HEK293T (cell line): ENCODE measurements at regions not wholly inside any gene's neighbourhood (a gene's known extent, or its start where the extent isn't known, plus 50 kb on each side); places are given as distances from the start of the nearest gene placed in this dataset.

Experiments used
- BHLHE40 ChIP-seq: fragments of 450-650 bp; IDR thresholded peaks from 2 replicates; pipeline ENCODE4 v1.6.1; 2016; ENCODE audit warnings: mild to moderate bottlenecking, moderate library complexity, borderline replicate concordance
- ELF4 ChIP-seq: fragments of 450-650 bp; IDR thresholded peaks from 2 replicates; pipeline ENCODE4 v1.6.1; 2017; ENCODE audit warnings: antibody characterized with exemption
- FOXK2 ChIP-seq: fragments of 450-650 bp; IDR thresholded peaks from 2 replicates; pipeline ENCODE4 v1.6.1; 2016; ENCODE audit warnings: mild to moderate bottlenecking
- FOXM1 ChIP-seq: fragments of 450-650 bp; IDR thresholded peaks from 2 replicates; pipeline ENCODE4 v1.6.1; 2017; ENCODE audit warnings: mild to moderate bottlenecking, borderline replicate concordance
- HDGF ChIP-seq: fragments of 450-650 bp; IDR thresholded peaks from 2 replicates; pipeline ENCODE4 v1.6.1; 2017; ENCODE audit warnings: antibody characterized with exemption, borderline replicate concordance
- L3MBTL2 ChIP-seq: fragments of 450-650 bp; conservative IDR thresholded peaks from 2 replicates; pipeline ENCODE4 v1.6.1; 2016; ENCODE audit warnings: mild to moderate bottlenecking
- NFRKB ChIP-seq: fragments of 450-650 bp; IDR thresholded peaks from 2 replicates; pipeline ENCODE4 v1.6.1; 2016; ENCODE audit warnings: mild to moderate bottlenecking, moderate library complexity
- PKNOX1 ChIP-seq: fragments of 450-650 bp; IDR thresholded peaks from 2 replicates; pipeline ENCODE4 v1.6.1; 2016
- SP1 ChIP-seq: fragments of 450-650 bp; IDR thresholded peaks from 2 replicates; pipeline ENCODE4 v1.6.1; 2017
- SUZ12 ChIP-seq: fragments of 450-650 bp; IDR thresholded peaks from 2 replicates; pipeline ENCODE4 v1.6.1; 2016; ENCODE audit warnings: mild to moderate bottlenecking

DNA sequence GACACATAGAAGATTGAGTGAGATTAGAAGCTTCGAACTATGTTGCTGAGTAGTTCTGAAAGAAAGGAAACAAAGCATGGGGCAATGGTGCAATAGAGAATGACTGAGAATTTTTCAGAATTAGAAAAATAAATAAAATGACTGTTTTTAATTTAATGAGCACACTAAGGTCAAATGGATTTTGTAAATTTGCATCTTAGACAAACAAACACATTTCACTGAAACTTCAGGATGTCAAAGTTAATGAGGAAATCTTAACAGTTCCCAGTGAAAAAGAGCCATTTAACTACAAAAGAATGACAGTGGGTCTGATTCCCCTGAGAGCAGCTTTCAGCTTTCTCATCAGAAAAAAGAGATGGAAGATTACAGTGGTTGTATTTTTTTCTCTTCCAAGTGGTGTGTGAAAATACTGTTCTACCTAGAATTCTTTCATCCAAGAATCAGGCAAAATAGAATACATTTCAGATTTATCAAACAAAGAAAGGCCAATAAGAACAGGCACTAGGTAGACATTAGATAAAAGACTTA lies 591.9 kb downstream of the SEMA5A start:
- TF ChIP-seq NFRKB: no peak
- no peak for TF ChIP-seq FOXK2
- TF ChIP-seq SP1: no peak
- TF ChIP-seq FOXM1: no peak
- TF ChIP-seq L3MBTL2: no peak
- no peak for TF ChIP-seq BHLHE40
- TF ChIP-seq SUZ12: no peak
- no peak for TF ChIP-seq PKNOX1
- TF ChIP-seq HDGF: no peak
- no peak for TF ChIP-seq ELF4
